ENCODE measurements at regions not wholly inside any gene's neighbourhood (a gene's known extent, or its start where the extent isn't known, plus 50 kb on each side); places are given as distances from the start of the nearest gene placed in this dataset.

DNA sequence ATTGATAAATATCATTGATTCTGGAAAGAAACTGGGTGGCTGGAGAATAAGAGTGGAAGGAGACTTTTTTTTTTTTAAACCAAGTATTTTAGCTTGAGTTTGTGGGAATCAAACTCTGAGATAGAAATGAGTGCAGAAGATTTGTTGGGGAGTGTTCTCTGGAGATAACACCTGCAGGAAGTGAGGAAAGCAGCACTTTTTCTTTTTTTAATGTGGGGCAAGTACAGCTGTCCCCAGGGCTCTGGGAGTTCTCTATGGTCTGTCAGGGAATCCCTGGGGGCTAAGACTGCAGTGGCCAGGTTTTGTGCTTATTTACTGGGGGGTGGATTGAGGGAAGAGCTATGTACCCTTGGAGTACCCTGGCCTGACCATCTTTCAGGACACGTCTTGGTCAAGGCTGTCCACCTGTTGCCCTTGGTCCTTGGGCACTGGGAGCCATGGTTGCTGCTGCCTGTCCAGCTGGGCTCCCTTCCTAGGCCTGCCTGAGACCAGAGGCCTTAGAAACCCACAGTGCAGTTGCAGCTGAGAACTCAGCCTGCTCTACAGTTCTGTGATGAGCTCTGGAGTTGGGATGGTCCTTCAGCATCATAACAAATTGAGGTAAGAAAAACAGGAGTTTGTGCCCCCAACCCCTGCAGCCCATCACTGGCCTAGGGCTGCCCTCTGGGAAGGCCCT lies 85.8 kb downstream of the PHAX start:
- DNase-seq (ENCODE audit: extremely low read depth, low read depth): no peak
- TF ChIP-seq, protein P1, sequence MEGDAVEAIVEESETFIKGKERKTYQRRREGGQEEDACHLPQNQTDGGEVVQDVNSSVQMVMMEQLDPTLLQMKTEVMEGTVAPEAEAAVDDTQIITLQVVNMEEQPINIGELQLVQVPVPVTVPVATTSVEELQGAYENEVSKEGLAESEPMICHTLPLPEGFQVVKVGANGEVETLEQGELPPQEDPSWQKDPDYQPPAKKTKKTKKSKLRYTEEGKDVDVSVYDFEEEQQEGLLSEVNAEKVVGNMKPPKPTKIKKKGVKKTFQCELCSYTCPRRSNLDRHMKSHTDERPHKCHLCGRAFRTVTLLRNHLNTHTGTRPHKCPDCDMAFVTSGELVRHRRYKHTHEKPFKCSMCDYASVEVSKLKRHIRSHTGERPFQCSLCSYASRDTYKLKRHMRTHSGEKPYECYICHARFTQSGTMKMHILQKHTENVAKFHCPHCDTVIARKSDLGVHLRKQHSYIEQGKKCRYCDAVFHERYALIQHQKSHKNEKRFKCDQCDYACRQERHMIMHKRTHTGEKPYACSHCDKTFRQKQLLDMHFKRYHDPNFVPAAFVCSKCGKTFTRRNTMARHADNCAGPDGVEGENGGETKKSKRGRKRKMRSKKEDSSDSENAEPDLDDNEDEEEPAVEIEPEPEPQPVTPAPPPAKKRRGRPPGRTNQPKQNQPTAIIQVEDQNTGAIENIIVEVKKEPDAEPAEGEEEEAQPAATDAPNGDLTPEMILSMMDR (IDR thresholded peaks at IDR 0.05; ENCODE audit: low read depth, low read length, missing control alignments): no peak
- H3K4me3 ChIP-seq (replicated peaks; ENCODE audit: low read depth, low read length): no peak overlapping the region

DNA sequence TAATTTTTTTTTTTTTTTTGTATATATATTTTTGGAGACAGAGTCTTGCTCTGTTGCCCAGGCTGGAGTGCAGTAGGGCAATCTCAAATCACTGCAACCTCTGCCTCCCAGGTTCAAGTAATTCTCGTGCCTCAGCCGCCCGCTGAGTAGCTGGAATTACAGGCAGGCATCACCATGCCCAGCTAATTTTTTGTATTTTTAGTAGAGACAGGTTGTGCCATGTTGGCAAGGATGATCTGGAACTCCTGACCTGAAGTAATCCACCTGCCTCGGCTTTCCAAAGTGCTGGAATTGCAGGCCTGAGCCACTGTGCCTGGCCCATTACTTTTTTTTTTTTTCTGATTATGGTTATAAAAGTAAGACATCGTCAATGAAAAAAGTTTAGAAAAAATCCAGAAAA lies 84.0 kb upstream of the LMNB1 start:
- DNase-seq (ENCODE audit: extremely low read depth, low read depth): no peak
- TF ChIP-seq, protein P1 (IDR thresholded peaks at IDR 0.05; ENCODE audit: low read depth, low read length, missing control alignments): no peak
- H3K4me3 ChIP-seq (replicated peaks; ENCODE audit: low read depth, low read length): no peak overlapping the region

DNA sequence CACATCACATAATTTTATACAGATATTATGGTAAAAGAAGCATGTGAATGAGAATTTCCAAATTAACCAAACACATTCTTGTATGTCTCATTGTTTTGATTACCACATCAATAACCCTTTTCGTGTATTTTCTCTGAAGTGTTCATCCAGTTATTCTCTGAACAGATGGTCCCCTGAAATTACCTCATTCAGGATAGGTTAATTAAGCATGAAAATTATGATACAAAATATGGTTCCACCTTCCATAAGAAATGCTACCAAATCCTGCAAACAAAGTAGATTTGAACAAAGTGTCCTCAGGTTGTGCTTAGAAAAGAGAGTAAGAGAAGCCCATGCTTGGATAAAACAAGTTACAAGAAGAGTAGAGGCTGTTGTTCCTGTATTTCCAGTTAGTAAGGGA lies 83.1 kb upstream of the LMNB1 start:
- TF ChIP-seq, protein P1 (IDR thresholded peaks at IDR 0.05; ENCODE audit: low read depth, low read length, missing control alignments): no peak
- no peak overlapping the region for H3K4me3 ChIP-seq (replicated peaks; ENCODE audit: low read depth, low read length)
- DNase-seq (ENCODE audit: extremely low read depth, low read depth): no peak

DNA sequence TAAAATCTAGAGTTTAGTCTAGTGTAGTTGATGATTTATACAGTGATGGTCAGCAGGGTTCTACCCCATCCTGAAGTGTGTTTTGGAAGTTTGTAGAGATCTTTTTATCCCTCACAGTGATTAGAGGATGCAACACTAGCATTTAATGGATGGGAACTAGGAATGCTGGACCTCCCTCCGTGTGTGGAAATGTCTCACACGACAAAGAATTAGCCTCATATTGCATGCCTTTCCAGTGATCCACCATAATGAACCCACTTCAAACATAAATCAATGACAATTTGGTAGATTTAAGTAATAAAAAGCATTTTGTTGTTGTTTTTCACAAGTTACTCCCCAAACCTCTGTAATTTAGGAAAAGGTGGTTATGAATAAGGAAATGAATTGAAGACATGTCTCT lies 82.5 kb upstream of the LMNB1 start:
- no peak overlapping the region for H3K4me3 ChIP-seq (replicated peaks; ENCODE audit: low read depth, low read length)
- TF ChIP-seq, protein P1 (IDR thresholded peaks at IDR 0.05; ENCODE audit: low read depth, low read length, missing control alignments): no peak
- DNase-seq (ENCODE audit: extremely low read depth, low read depth): no peak

DNA sequence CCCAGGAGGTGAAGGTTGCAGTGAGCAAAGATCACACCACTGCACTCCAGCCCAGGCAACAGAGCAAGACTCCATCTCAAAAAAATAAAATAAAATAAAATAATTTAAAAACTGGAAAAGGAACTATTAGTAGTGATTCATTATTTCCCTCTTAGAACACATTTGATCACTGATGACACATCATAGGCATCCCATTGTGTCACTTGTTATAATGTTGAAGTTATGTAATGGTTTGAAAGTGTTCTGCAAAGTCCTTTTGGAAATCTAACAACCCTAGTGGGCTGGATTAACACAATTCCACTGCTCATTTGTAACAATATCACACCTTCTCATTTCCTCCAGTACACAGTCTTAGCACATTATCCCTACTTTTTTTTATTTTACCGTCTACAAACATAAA lies 81.8 kb upstream of the LMNB1 start:
- TF ChIP-seq, protein P1 (IDR thresholded peaks at IDR 0.05; ENCODE audit: low read depth, low read length, missing control alignments): no peak
- no peak overlapping the region for H3K4me3 ChIP-seq (replicated peaks; ENCODE audit: low read depth, low read length)
- DNase-seq (ENCODE audit: extremely low read depth, low read depth): no peak

DNA sequence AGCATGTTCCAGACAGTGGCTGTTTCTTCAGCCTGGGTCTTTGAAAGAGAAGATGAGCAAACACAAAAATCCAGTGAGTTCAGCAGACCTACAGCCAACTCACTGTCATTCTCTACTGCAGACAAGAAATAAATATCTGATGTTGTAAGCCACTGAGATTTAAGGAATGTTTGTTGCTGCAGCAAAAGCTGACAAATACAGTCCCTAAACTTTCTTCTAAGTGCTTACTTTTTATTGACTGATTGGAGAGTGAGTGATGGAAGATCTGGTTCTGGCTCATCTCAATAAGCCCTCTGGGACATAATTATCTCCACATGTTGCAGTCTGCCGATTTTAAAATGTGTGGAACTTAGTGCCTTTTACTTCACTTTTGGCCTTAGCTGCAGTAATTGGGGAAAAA lies 69.9 kb upstream of the LMNB1 start:
- DNase-seq (ENCODE audit: extremely low read depth, low read depth): no peak
- no peak overlapping the region for H3K4me3 ChIP-seq (replicated peaks; ENCODE audit: low read depth, low read length)
- TF ChIP-seq, protein P1 (IDR thresholded peaks at IDR 0.05; ENCODE audit: low read depth, low read length, missing control alignments): no peak

DNA sequence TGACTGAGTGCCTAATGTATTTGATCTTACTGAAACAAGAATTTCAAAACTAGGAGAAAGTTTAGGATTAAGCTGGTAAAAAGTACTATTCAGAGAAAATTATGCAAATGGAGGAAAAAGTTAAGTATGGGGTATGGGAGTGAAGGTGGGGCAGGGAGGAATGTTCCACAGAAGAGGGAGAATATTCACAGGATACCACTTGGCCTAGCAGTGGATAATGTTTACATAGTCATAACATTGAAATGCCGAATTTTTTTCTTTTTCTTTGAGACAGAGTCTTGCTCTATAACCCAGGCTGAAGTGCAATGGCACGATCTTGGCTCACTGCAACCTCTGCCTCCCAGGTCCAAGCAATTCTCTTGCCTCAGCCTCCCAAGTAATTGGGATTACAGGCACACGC lies 61.2 kb upstream of the LMNB1 start:
- no peak for DNase-seq (ENCODE audit: extremely low read depth, low read depth)
- TF ChIP-seq, protein P1 (IDR thresholded peaks at IDR 0.05; ENCODE audit: low read depth, low read length, missing control alignments): no peak
- no peak overlapping the region for H3K4me3 ChIP-seq (replicated peaks; ENCODE audit: low read depth, low read length)

Measured in HFF-Myc (cell line).